ENCODE measurements at regions not wholly inside any gene's neighbourhood (a gene's known extent, or its start where the extent isn't known, plus 50 kb on each side); places are given as distances from the start of the nearest gene placed in this dataset.

DNA sequence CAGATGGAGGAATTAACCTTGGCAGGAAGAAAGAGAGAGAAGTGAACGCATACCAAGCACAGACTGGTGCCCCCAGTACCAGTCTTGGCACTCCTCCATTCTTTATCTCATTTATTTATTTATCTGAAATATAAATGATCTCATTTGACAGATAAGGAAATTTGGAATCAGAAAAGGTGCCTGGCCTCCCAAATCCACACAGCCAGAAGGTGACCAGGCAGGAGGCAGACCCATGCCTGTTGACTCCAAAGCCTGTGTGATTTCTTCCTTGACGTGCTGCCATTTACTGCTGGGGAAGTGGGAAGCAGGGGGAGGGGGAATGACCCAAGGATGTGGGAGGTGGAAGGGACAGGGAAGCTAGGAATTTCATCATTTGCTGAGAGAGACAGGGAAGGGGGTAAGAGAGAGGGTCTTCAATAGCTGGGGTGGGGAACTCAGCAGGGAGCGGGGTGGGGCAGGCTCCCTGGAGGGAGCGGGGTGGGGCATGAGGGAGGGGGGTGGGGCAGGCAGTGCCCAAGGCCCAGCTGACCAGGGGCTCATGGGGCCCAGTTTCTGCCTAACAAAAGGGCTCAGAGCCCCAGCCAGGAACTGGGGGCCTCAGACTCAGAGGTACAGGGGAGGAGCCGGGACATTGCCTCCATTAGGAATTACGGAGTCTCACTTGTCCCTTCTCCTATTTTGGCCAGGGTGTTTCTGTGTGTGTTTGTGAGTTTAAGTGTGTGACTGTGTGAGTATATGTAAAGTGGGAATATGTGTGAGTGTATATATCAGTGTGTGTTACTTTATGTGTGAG lies 63.0 kb downstream of the MINAR1 start (continued):
- TF ChIP-seq GTF2F1 (IDR thresholded peaks at IDR 0.05; ENCODE audit: borderline replicate concordance, low read depth, low read length) (no peak), SUZ12 (IDR thresholded peaks at IDR 0.05; ENCODE audit: low read length) (no peak), KDM5A (IDR thresholded peaks at IDR 0.05; ENCODE audit: low read length) (no peak), BRCA1 (IDR thresholded peaks at IDR 0.05; ENCODE audit: low read depth, low read length) (no peak)

All from H1 (cell line).